OCI-LY3 (cell line): ENCODE measurements at regions not wholly inside any gene's neighbourhood (a gene's known extent, or its start where the extent isn't known, plus 50 kb on each side); places are given as distances from the start of the nearest gene placed in this dataset.

Experiments
- EZH2phosphoT487 ChIP-seq: fragments of 200-600 bp; shearing (Covaris generic); IDR thresholded peaks from 2 replicates; pipeline ENCODE4 v1.6.1; 2018; ENCODE audit warnings: antibody characterized with exemption, mixed run types, low read depth
- TF ChIP-seq, protein P1 (sequence below): fragments of 200-600, 300-600 bp; sonication (generic); IDR thresholded peaks from 2 replicates; pipeline ENCODE4 v1.5.1; 2014; ENCODE audit warnings: antibody characterized with exemption, low read length, low read depth

- TF ChIP-seq, protein P1, sequence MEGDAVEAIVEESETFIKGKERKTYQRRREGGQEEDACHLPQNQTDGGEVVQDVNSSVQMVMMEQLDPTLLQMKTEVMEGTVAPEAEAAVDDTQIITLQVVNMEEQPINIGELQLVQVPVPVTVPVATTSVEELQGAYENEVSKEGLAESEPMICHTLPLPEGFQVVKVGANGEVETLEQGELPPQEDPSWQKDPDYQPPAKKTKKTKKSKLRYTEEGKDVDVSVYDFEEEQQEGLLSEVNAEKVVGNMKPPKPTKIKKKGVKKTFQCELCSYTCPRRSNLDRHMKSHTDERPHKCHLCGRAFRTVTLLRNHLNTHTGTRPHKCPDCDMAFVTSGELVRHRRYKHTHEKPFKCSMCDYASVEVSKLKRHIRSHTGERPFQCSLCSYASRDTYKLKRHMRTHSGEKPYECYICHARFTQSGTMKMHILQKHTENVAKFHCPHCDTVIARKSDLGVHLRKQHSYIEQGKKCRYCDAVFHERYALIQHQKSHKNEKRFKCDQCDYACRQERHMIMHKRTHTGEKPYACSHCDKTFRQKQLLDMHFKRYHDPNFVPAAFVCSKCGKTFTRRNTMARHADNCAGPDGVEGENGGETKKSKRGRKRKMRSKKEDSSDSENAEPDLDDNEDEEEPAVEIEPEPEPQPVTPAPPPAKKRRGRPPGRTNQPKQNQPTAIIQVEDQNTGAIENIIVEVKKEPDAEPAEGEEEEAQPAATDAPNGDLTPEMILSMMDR, result no peak
- TF ChIP-seq EZH2phosphoT487, result no peak
Observed at GRCh38 chr15:81948222-81948621, 97.6 kb downstream of the MEX3B start.
